ENCODE measurements at regions not wholly inside any gene's neighbourhood (a gene's known extent, or its start where the extent isn't known, plus 50 kb on each side); places are given as distances from the start of the nearest gene placed in this dataset.

GRCh38 chr5:121027636-121028035 is 563.5 kb downstream of the PRR16 start:
- no peaks in the 10 kb centered on the region for H3K36me3 Mint-ChIP-seq
- H3K27ac Mint-ChIP-seq: no peak overlapping the region
- Histone ChIP-seq H3K9me3 (ENCODE audit: control insufficient read depth in 2 of 2, low read length in 2 of 2) (no peaks in the 10 kb centered on the region), H3K36me3 (ENCODE audit: control insufficient read depth, insufficient read depth, low read length) (no peaks in the 10 kb centered on the region), H3K4me3 (ENCODE audit: low read depth, low read length) (no peak overlapping the region), H3K27ac (ENCODE audit: insufficient read depth, low read length, poor library complexity, severe bottlenecking) (no peak overlapping the region), H3K4me1 (ENCODE audit: control insufficient read depth, insufficient read depth, low read length, poor library complexity, severe bottlenecking) (no peaks in the 10 kb centered on the region), H3K27me3 (ENCODE audit: control insufficient read depth, insufficient read depth, low read length) (no peaks in the 10 kb centered on the region)
- H3K27me3 Mint-ChIP-seq: no peaks in the 10 kb centered on the region
- ATAC-seq (ENCODE audit: low read depth in 2 of 2) (no peak), DNase-seq (no peak)
- H3K9me3 Mint-ChIP-seq: peaks cover 0 to 8% (median 4%) of the 10 kb centered on the region in 7 donors
- no peaks in the 10 kb centered on the region for H3K4me1 Mint-ChIP-seq
- H3K4me3 Mint-ChIP-seq: no peak overlapping the region

GRCh38 chr5:121029536-121030245 is 565.6 kb downstream of the PRR16 start:
- peaks cover 0 to 7% of the 10 kb centered on the region in 2 experiments for H3K9me3 ChIP-seq (ENCODE audit: control insufficient read depth in 2 of 2, low read length in 2 of 2)
- no peaks in the 10 kb centered on the region for H3K4me1 Mint-ChIP-seq
- no peak for ATAC-seq (ENCODE audit: low read depth in 2 of 2)
- H3K9me3 Mint-ChIP-seq: peaks cover 0 to 6% (median 5%) of the 10 kb centered on the region in 7 donors
- no peaks in the 10 kb centered on the region for H3K36me3 ChIP-seq (ENCODE audit: control insufficient read depth, insufficient read depth, low read length)
- no peak overlapping the region for H3K4me3 Mint-ChIP-seq
- no peaks in the 10 kb centered on the region for H3K4me1 ChIP-seq (ENCODE audit: control insufficient read depth, insufficient read depth, low read length, poor library complexity, severe bottlenecking)
- H3K36me3 Mint-ChIP-seq: no peaks in the 10 kb centered on the region
- H3K27me3 ChIP-seq (ENCODE audit: control insufficient read depth, insufficient read depth, low read length): no peaks in the 10 kb centered on the region
- H3K27ac Mint-ChIP-seq: no peak overlapping the region
- no peak for DNase-seq
- H3K27ac ChIP-seq (ENCODE audit: insufficient read depth, low read length, poor library complexity, severe bottlenecking): no peak overlapping the region
- no peaks in the 10 kb centered on the region for H3K27me3 Mint-ChIP-seq
- no peak overlapping the region for H3K4me3 ChIP-seq (ENCODE audit: low read depth, low read length)

GRCh38 chr5:121031491-121031890 is 567.4 kb downstream of the PRR16 start:
- peaks cover 0 to 7% of the 10 kb centered on the region in 2 experiments for H3K9me3 ChIP-seq (ENCODE audit: control insufficient read depth in 2 of 2, low read length in 2 of 2)
- peaks cover 0 to 6% (median 5%) of the 10 kb centered on the region in 7 donors for H3K9me3 Mint-ChIP-seq
- no peak overlapping the region for H3K4me3 ChIP-seq (ENCODE audit: low read depth, low read length)
- H3K4me1 Mint-ChIP-seq: no peaks in the 10 kb centered on the region
- no peaks in the 10 kb centered on the region for H3K27me3 ChIP-seq (ENCODE audit: control insufficient read depth, insufficient read depth, low read length)
- ATAC-seq (ENCODE audit: low read depth in 2 of 2): no peak
- H3K4me3 Mint-ChIP-seq: no peak overlapping the region
- no peaks in the 10 kb centered on the region for H3K4me1 ChIP-seq (ENCODE audit: control insufficient read depth, insufficient read depth, low read length, poor library complexity, severe bottlenecking)
- no peak overlapping the region for H3K27ac Mint-ChIP-seq
- H3K36me3 ChIP-seq (ENCODE audit: control insufficient read depth, insufficient read depth, low read length): no peaks in the 10 kb centered on the region
- H3K27ac ChIP-seq (ENCODE audit: insufficient read depth, low read length, poor library complexity, severe bottlenecking): no peak overlapping the region
- no peaks in the 10 kb centered on the region for H3K27me3 Mint-ChIP-seq
- H3K36me3 Mint-ChIP-seq: no peaks in the 10 kb centered on the region
- no peak for DNase-seq

GRCh38 chr5:121033334-121033733 is 569.2 kb downstream of the PRR16 start:
- Mint-ChIP-seq H3K27ac (peak overlapping the region in 1 of 3 donors; percentile 33), H3K27me3 (no peaks in the 10 kb centered on the region), H3K4me3 (no peak overlapping the region), H3K9me3 (peaks cover 2 to 6% (median 5%) of the 10 kb centered on the region in 7 donors), H3K4me1 (no peaks in the 10 kb centered on the region), H3K36me3 (no peaks in the 10 kb centered on the region)
- DNase-seq (no peak), ATAC-seq (ENCODE audit: low read depth in 2 of 2) (no peak)
- Histone ChIP-seq H3K9me3 (ENCODE audit: control insufficient read depth in 2 of 2, low read length in 2 of 2) (peaks cover 0 to 7% of the 10 kb centered on the region in 2 experiments), H3K36me3 (ENCODE audit: control insufficient read depth, insufficient read depth, low read length) (no peaks in the 10 kb centered on the region), H3K4me1 (ENCODE audit: control insufficient read depth, insufficient read depth, low read length, poor library complexity, severe bottlenecking) (no peaks in the 10 kb centered on the region), H3K27me3 (ENCODE audit: control insufficient read depth, insufficient read depth, low read length) (no peaks in the 10 kb centered on the region), H3K27ac (ENCODE audit: insufficient read depth, low read length, poor library complexity, severe bottlenecking) (no peak overlapping the region), H3K4me3 (ENCODE audit: low read depth, low read length) (no peak overlapping the region)

GRCh38 chr5:121038438-121038837 is 574.3 kb downstream of the PRR16 start:
- Histone ChIP-seq H3K4me3 (ENCODE audit: low read depth, low read length) (no peak overlapping the region), H3K9me3 (ENCODE audit: control insufficient read depth in 2 of 2, low read length in 2 of 2) (peaks cover 0 to 7% of the 10 kb centered on the region in 2 experiments), H3K27ac (ENCODE audit: insufficient read depth, low read length, poor library complexity, severe bottlenecking) (no peak overlapping the region), H3K4me1 (ENCODE audit: control insufficient read depth, insufficient read depth, low read length, poor library complexity, severe bottlenecking) (no peaks in the 10 kb centered on the region), H3K27me3 (ENCODE audit: control insufficient read depth, insufficient read depth, low read length) (no peaks in the 10 kb centered on the region), H3K36me3 (ENCODE audit: control insufficient read depth, insufficient read depth, low read length) (no peaks in the 10 kb centered on the region)
- no peak for ATAC-seq (ENCODE audit: low read depth in 2 of 2)
- H3K27me3 Mint-ChIP-seq: no peaks in the 10 kb centered on the region
- H3K9me3 Mint-ChIP-seq: peaks cover 0 to 16% (median 8%) of the 10 kb centered on the region in 7 donors
- H3K4me3 Mint-ChIP-seq: no peak overlapping the region
- no peaks in the 10 kb centered on the region for H3K4me1 Mint-ChIP-seq
- H3K36me3 Mint-ChIP-seq: no peaks in the 10 kb centered on the region
- no peak overlapping the region for H3K27ac Mint-ChIP-seq
- no peak for DNase-seq

- DNase-seq (no peak), ATAC-seq (ENCODE audit: low read depth in 2 of 2) (no peak)
Measured at GRCh38 chr5:121049971-121050370, 585.9 kb downstream of the PRR16 start.

GRCh38 chr5:121053055-121053985 is 589.2 kb downstream of the PRR16 start:
- Histone ChIP-seq H3K36me3 (ENCODE audit: control insufficient read depth, insufficient read depth, low read length) (no peaks in the 10 kb centered on the region), H3K4me1 (ENCODE audit: control insufficient read depth, insufficient read depth, low read length, poor library complexity, severe bottlenecking) (no peaks in the 10 kb centered on the region), H3K9me3 (ENCODE audit: control insufficient read depth in 2 of 2, low read length in 2 of 2) (no peaks in the 10 kb centered on the region), H3K27ac (ENCODE audit: insufficient read depth, low read length, poor library complexity, severe bottlenecking) (no peak overlapping the region), H3K27me3 (ENCODE audit: control insufficient read depth, insufficient read depth, low read length) (no peaks in the 10 kb centered on the region), H3K4me3 (ENCODE audit: low read depth, low read length) (no peak overlapping the region)
- Mint-ChIP-seq H3K27ac (no peak overlapping the region), H3K4me1 (no peaks in the 10 kb centered on the region), H3K27me3 (no peaks in the 10 kb centered on the region), H3K4me3 (no peak overlapping the region), H3K9me3 (peaks cover 0 to 25% (median 1%) of the 10 kb centered on the region in 7 donors), H3K36me3 (no peaks in the 10 kb centered on the region)
- DNase-seq: no peak
- no peak for ATAC-seq (ENCODE audit: low read depth in 2 of 2)

More at GRCh38 chr5:121049971-121050370, 585.9 kb downstream of the PRR16 start:
- Mint-ChIP-seq H3K36me3 (no peaks in the 10 kb centered on the region), H3K4me3 (no peak overlapping the region), H3K27ac (no peak overlapping the region), H3K4me1 (no peaks in the 10 kb centered on the region), H3K9me3 (peaks cover 0 to 26% (median 1%) of the 10 kb centered on the region in 7 donors), H3K27me3 (no peaks in the 10 kb centered on the region)
- Histone ChIP-seq H3K4me1 (ENCODE audit: control insufficient read depth, insufficient read depth, low read length, poor library complexity, severe bottlenecking) (no peaks in the 10 kb centered on the region), H3K9me3 (ENCODE audit: control insufficient read depth in 2 of 2, low read length in 2 of 2) (no peaks in the 10 kb centered on the region), H3K36me3 (ENCODE audit: control insufficient read depth, insufficient read depth, low read length) (no peaks in the 10 kb centered on the region), H3K4me3 (ENCODE audit: low read depth, low read length) (no peak overlapping the region), H3K27ac (ENCODE audit: insufficient read depth, low read length, poor library complexity, severe bottlenecking) (no peak overlapping the region), H3K27me3 (ENCODE audit: control insufficient read depth, insufficient read depth, low read length) (no peaks in the 10 kb centered on the region)
